ENCODE measurements at regions not wholly inside any gene's neighbourhood (a gene's known extent, or its start where the extent isn't known, plus 50 kb on each side); places are given as distances from the start of the nearest gene placed in this dataset.
"Not testable (repeated sequence)": the region's sequence is repeated elsewhere in the genome, so short reads cannot be mapped to it uniquely, and the experiment has no call there.

DNA sequence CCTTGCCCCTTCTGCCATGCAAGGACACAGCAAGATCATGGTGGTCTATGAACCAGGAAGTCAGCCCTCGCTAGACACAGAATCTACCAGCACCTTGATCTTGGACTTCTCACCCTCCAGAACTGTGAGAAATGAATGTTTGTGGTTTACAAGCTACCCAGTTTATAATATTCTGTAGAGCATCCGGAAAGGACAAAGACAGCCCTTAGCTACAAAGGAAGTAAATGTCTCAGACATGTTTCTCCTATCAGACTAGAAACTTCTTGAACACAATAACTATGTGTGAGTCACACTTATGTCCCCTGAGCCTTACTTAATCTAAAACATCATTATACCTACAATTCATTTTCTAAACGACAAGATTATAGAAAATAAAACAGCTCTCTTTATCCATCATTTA lies 176.7 kb downstream of the KLHL28 start:
- no peak for DNase-seq (ENCODE audit: low spot score)

DNA sequence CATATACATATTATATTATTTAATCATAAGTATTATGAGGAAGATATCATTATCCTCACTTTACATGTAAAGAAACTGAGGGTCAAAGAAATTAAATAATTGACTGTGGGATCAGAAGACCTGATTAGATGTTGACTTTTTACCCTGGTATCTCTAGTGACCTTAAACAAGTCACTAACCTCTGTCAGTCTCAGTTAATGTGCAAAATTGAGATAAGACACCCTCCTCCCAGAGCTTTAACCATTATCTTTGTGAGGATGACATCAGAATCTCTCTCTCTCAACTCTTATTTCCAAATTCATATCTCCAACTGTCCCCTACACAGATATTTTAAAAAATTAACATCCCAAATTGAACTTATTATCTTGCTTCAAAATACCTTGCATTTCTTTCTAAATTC lies 177.8 kb downstream of the KLHL28 start:
- DNase-seq (ENCODE audit: low spot score), result no peak

DNA sequence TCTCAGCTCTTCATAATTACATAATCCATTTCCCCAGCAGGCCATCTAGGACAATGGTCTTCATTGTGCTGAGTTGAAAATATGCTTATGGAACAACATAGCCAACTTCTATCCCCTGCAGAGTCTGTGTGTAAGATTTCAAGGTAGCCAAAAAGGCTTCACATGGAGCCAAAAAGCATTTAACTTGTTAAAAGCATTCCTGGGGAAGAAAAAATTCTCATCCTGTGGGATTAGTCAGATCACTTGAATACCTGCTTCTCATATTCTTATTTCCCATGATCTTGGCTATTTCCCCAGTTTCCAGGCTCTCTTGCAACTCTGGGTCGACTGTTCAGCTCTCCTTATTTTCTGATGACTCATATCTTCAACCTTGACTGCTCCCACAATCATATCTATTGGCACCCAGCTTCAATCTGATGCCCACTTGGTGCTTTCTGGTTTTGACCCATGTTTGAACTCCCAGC lies 178.9 kb downstream of the KLHL28 start:
- DNase-seq (ENCODE audit: low spot score), result no peak

DNA sequence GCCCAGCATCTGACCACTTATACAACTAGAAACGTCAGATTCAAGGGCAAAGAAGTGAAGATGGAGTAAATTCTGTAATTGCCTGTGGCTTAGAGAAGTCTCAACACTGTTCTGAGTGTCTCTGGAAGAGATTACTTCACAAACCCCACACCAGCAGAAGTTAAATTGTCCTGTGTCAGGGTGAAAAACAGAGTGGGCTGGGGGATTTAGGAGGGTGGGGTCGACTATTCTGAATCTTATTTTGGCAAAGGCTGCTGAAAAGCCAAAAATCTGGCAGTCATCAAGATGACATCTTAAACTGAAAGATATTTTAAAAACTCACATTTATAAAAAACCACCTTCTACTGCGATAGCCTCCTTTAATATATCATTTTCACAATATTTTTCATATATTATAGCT lies 180.8 kb downstream of the KLHL28 start:
- no peak for DNase-seq (ENCODE audit: low spot score)

DNA sequence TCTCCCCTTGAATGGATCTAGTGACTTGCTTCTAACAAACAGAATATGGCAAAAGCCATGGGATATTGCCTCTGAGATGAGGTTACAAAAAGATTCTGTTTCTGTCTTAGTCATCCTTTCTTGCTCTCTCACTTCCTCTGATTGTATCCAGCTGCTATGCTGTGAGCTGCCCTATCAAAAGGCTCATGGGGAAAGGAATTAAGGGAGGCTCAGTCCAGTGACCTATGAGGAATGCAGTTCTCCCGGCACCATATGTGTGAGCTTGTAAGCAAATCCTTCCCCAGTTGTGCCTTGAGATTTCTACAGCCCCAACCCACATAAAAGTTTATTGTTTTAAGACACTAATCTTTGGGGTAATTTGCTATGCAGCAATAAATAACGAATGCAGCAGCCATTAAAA lies 183.1 kb downstream of the KLHL28 start:
- no peak for DNase-seq (ENCODE audit: low spot score)

DNA sequence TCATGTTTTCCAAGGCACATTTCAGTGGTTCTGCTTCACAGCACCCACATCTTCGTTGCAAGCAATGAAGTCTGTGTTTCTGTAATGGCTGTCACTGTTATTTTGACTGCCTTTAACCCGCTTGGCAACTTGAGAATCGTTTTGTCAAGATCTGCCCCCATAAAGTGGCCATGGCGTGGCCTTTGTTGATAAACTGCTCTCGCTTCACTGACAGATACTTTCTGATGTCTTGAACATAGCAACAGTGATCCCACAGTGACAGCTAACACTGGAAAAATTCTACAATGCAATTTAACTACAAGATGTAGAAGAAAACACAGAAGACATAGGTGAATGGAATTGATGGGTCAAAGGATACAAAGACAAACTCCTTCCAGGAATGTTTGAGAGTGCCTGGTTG lies 184.2 kb downstream of the KLHL28 start:
- no peak for DNase-seq (ENCODE audit: low spot score)

DNA sequence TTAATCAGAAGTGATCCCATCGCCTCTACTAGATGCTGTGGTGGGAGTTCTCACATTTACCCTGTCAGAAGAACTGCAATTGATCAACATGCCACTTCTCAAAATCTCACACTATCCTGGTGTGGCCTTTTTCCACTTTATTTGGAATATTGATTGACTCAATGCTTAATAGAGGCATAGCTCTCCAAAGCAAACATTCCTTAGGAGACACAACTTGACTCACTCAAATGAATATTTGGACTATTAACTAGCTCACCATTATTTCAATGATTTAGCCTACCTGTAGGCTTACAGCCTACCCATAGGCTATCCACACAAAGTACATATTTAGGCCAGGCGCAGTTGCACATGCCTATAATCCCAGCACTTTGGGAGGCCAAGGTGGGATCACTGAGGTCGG lies 186.5 kb downstream of the KLHL28 start:
- DNase-seq (ENCODE audit: low spot score), result no peak

DNA sequence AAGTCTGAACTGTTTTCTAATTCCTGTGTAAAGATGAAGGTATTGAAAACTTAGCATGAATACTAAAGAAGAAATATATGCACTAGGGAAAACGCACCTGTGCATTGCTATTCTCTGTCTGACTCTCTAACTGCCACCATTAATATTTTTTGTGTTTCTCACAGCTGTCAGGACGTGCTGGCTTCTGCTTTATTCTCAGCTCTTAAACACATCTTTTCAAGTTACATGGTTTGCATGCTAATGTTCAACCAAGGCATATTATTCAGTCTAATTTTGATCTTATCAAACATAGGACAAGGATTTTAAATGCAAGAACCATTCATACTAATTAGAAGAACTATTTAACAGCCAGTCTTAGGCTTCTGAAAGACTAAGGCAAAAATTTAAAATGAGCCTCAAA lies 187.4 kb downstream of the KLHL28 start:
- DNase-seq (ENCODE audit: low spot score), result no peak

DNA sequence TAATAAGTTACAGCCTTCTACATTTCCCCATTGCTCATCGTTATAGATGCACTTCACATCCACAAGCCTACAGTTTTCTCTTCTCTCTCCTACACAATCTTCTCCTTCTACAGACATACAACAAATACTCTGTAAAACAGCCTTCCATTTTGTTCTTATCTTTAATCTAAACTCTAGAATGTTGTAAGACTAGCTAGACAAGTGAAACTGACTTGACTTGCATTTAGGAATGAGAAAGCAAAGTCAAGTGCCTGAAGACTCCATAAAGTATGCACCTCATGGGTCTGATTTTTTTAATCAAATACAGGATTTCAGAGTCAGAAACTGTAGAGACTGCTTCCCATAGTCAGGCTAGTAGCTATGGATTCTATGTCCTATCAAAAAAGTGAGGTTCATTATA lies 190.3 kb downstream of the KLHL28 start:
- DNase-seq (ENCODE audit: low spot score), result no peak

DNA sequence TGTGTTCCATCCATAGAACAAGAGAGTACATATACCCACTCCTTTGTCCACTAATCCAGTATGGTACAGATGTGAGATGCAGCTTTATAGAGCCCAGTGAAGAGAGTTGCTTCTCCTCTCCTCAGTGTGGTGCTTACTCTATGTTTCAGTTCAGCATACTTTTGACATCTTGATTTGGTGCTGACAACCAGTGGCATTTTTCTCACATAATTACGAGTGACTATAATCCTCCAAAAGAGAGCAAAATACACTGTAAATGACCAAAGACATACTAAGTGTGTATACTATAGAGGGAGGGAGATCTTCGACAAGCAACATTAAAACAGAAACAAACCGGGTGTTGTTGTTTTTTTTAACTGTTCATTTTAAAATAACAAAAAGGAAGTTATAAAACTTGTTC lies 191.5 kb downstream of the KLHL28 start:
- DNase-seq (ENCODE audit: low spot score), result no peak

DNA sequence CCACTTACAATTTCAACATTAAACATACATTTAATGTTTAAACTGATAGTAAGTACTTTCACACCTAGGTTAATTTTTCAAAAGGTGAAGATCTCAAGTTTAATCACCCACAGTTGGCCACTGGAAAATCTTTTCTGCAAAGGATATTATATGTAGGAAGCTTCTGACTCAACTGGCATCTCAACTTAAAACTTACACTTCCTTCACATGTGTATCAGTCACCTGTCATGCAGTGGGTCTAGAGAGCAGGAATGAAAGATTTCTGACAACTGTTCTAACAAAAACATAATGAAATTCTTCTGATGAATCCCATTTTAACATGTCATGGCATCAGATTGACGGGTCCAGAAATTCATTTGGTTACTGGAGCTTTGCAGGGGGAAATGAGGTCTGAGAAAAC lies 192.8 kb downstream of the KLHL28 start:
- no peak for DNase-seq (ENCODE audit: low spot score)

DNA sequence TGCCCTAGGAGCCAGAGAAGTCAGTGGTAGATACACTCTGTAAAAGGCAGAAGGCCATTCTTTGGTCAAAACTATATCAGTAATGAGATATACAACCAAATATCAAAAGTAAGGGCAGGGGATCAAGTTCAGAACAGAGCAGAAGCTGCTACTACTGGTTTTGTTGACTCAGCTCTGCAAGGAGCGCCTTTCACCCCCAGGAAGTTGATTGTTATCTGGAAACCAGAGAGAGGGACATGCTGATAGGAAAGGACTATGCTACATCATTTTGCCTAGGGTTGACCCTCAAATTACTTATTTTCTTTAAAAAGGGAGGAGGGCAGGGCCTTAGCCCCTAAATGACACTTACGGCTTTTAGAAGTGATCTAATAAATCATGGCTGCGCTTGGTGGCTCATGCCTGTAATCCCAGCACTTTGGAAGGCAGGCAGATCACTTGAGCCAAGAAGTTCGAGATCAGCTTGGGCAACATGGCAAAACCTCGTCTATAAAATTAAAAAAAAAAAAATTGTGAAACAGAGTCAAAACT lies 194.0 kb downstream of the KLHL28 start:
- DNase-seq (ENCODE audit: low spot score), result no peak

DNA sequence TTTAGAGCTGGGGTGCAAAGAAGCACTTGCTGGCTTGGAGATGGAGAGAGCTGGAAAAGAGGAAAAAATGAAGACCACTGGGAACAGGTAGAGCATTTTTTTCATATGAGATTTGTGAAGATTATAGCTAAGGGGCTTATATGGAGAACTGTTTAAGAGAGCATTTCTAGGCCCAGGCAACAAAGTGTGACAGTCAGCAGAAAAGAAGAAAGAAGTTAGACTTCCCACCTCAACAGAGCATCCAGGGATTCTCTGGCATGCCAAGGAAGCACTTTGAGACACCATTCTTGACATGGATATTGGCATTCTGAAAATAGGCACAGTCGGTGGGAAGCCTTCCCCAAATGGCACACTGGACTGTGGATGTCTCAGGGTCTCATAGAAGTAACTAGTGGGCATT lies 195.5 kb downstream of the KLHL28 start:
- DNase-seq (ENCODE audit: low spot score), result no peak

DNA sequence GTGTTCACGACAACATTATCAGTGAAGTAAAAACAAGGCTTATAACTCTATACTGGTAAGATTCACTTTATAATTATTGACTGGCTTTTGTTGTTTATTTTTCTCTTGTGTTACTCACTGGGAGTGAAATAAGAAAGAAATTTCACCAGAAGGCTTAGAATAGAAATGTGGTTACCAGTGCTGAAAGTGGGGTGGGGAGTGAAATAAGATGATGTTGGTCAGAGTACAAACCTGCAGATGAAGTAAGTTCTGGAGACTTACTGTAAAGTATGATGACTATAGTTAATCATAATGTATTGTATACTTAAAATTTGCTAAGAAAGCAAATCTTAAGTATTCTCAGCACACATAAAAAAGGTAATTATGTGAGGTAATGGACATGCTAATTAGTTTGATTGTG lies 198.4 kb downstream of the KLHL28 start:
- DNase-seq (ENCODE audit: low spot score), result no peak

DNA sequence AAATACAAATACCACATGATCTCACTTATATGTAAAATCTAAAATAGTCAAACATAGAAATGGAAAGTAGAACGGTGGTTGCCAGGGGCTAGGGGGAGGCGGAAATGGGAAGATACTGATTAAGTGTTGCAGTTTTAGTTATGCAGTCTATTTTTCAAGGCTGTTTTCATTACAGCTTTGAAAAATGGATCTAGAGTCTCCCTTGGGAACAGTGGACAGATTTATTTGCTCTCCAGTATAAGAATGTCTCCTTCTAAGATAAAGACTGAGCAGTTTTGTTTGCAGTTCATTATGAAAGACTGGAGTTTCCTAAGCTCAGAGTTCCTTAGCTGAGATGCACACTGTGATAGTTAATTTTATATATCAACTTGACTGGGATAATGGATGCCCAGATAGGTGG lies 202.5 kb downstream of the KLHL28 start:
- DNase-seq (ENCODE audit: low spot score), result no peak

DNA sequence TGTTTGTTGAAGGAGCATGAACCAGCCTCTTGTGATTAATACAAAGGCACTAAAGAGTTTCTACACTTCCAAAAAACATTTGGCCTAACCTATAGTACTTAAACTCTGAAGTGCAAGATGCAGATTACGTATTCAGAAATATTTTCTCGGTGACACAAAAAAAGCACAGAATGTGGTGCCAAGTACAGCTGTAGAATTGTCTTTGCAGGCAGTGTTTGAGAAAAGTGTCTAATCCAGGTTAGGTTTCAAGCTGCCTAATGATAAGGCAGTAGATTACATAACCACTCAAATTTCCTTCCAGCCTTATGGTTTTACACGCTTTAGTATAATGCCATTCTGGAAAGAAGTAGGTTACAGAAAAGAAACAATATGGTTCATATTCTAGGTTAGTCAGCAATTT lies 205.2 kb downstream of the KLHL28 start:
- DNase-seq (ENCODE audit: low spot score), result peak; percentile 18

DNA sequence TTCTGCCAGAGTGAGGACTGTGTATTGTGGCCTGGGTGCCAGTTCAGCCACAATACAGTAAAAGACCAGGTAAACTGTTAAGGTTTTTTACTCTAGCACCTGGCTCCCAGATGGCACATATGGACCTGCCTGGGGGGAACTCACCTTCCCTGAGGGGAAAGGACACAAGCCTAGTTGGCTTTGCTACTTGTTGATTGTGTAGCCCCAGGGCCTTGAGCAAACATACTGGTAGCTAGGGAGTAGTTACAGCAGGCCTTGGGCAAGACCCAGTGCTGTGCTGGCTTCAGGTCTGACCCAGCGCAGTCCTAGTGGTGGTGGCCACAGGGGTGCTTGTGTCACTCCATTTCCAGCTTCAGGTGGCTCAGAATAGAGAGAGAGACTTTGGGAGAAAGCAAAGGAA lies 216.4 kb downstream of the KLHL28 start:
- DNase-seq (ENCODE audit: low spot score), result no peak

DNA sequence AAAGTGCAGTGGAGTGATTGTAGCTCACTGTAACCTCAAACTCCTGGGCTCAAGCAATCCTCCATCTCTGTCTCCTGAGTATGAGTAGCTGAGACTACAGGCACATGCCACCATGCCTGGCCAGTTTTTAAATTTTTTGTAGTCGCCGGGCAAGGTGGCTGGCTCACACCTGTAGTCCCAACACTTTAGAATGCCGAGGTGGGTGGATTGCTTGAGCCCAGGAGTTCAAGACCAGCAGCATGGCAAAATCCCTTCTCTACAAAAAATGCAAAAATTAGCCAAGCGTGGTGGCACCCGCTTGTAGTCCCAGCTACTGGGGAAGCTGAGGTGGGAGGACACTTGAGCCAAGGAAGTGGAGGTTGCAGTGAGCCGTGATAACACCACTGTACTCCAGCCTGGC lies 219.5 kb downstream of the KLHL28 start:
- no peak for DNase-seq (ENCODE audit: low spot score)

DNA sequence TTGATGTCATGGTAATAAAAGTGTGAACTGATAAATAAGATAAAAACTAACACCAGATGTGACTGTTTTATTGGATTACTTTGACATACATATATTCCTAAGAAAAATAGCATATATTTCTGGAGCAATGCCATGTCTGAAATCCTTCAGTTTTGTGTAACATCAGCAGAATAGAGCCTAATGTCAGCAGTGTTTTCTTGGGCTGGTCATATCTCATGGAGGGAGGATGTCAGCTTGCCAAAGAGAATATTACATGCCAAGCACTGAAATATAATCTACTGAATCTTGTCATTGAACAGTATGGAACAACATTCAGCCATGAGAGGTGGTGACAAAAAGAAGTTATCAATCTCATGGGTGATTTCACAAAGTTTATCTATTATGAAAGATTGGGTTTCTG lies 220.3 kb downstream of the KLHL28 start:
- DNase-seq (ENCODE audit: low spot score), result no peak

DNA sequence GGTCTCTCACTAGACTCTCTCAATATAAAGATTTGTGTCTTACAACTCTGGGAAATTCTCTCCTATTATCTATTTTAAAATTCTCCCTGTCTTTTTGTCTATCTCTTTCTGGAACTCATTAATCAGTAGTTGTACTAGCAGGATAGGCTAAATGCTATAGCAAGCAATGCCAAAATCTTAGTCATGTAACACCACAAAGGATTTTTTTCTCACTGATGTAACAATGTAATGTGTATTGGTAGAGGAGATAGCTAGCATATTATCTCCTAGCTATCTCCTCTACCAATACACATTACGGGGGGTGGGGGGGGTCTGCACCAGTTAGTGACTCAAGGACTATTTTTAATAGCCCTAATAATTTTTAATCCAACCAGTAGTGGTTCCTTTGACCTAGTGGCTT lies 225.4 kb downstream of the KLHL28 start:
- DNase-seq (ENCODE audit: low spot score), result no peak

DNA sequence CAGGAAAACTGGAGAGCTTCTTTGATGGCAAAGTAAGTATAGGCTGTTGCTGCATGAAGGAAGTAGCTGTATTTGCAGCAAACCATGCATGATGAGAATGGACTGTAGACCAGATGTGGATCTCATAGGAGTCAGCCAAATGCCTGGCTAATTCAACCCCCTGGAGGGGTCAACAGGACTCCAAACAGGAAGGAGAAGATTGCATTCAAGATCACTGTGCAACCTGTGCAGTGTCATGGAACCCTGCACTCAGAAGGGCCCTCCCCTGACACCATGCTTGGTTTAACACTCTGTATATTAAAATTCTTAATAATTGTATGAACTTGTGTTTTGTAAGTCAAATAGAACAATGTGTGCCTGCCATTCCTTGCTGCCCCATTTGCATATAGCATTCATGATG lies 225.1 kb upstream of the FSCB start:
- DNase-seq (ENCODE audit: low spot score), result no peak

DNA sequence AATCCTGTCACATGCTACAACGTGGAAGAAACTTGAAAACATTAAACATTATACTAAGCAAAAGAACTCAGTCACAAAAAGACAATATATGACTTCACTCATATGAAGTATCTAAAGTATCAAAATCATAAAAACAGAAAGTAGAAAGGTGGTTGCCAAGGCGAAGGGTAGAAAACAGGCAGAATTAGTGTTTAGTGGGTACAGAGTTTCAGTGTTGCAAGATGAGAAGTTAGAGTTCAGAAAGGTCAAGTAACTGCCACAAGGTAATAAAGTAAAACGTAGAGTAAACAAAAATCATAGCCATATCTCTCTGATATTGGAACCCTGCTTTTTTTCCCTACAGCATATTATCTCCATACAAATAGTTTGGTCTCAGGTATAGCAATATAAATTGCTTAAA lies 223.8 kb upstream of the FSCB start:
- no peak for DNase-seq (ENCODE audit: low spot score)

DNA sequence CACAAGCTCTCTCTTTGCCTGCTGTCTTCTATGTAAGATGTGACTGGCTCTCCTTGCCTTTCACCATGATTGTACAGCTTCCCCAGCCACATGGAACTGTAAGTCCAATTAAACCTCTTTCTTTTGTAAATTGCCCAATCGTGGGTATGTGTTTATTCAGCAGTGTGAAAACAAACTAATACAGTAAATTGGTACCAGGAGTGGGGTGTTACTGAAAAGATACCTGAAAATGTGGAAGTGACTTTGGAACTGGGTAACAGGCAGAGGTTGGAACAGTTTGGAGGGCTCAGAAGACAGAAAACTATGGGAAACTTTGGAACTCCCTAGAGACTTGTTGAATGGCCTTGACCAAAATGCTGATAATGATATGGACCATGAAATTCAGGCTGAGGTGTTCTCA lies 214.3 kb upstream of the FSCB start:
- DNase-seq (ENCODE audit: low spot score), result not testable (repeated sequence)

DNA sequence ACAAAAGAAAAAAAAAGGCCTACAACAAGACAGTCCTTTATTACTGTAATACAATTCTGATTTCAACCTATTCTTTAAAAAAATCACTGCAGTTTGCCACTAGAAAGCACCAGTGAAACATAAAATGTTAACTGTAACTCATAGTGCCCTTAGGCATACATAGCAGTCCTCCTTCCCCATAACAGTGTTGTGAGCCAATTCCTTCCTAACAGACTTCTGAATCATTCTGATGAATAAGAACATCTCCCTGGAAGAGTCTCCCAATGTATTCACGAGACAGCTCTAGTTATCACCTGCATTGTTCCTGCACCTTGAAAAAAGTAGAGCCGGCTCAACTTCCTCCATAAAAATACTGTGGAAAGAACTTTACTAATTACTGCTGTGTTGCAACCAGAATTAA lies 213.6 kb upstream of the FSCB start:
- DNase-seq (ENCODE audit: low spot score), result no peak

All from putamen (tissue), 1 donor.